ENCODE measurements at regions not wholly inside any gene's neighbourhood (a gene's known extent, or its start where the extent isn't known, plus 50 kb on each side); places are given as distances from the start of the nearest gene placed in this dataset.
A peak's percentile ranks its signal among the peaks of the same experiment; 100 is the strongest.

DNA sequence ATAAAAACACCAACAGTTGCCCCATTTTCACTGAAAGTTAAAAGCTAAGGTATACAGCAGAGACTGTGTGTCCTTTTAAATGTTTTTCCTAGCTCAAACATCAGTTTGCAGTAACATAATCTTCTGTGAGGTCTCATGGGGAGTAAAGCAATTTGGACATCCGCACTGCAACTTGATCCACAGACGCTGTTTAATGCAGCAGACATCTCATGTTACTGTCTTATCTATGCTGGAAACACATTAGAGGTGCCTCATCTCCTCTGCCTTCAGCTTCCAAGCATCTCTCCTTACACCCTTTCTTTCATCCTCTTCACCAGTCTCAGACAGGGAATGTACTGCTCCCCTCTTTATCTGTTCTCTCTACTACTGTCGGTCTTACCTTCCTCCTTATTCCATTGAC lies 53.7 kb upstream of the ATP11B start:
- peak overlapping the region; percentile 78 to 87 for H3K27ac ChIP-seq (ENCODE audit: low read depth in 2 of 2, low read length in 2 of 2)
- H3K9ac ChIP-seq (ENCODE audit: low read depth in 1 of 2, low read length in 2 of 2): peak overlapping the region in 1 of 2 donors; percentile 28
- H3K27me3 ChIP-seq (ENCODE audit: control insufficient read depth in 2 of 2, insufficient read depth in 2 of 2, low read length in 2 of 2): no peaks in the 10 kb centered on the region
- H3K4me1 ChIP-seq (ENCODE audit: control insufficient read depth in 2 of 2, insufficient read depth in 2 of 2, low read length in 2 of 2): peaks cover 8 to 17% of the 10 kb centered on the region in 2 donors
- no peaks in the 10 kb centered on the region for H3K36me3 ChIP-seq (ENCODE audit: control insufficient read depth in 2 of 2, insufficient read depth in 2 of 2, low read length in 2 of 2)
- no peaks in the 10 kb centered on the region for H3K9me3 ChIP-seq (ENCODE audit: control insufficient read depth in 2 of 2, low read length in 2 of 2)
- no peak overlapping the region for H3K4me3 ChIP-seq (ENCODE audit: low read length in 2 of 2)

- Histone ChIP-seq H3K9me3 (ENCODE audit: control insufficient read depth in 2 of 2, low read length in 2 of 2) (no peaks in the 10 kb centered on the region), H3K27me3 (ENCODE audit: control insufficient read depth in 2 of 2, insufficient read depth in 2 of 2, low read length in 2 of 2) (no peaks in the 10 kb centered on the region), H3K36me3 (ENCODE audit: control insufficient read depth in 2 of 2, insufficient read depth in 2 of 2, low read length in 2 of 2) (no peaks in the 10 kb centered on the region), H3K9ac (ENCODE audit: low read depth in 1 of 2, low read length in 2 of 2) (peak overlapping the region in 1 of 2 donors; percentile 27), H3K4me1 (ENCODE audit: control insufficient read depth in 2 of 2, insufficient read depth in 2 of 2, low read length in 2 of 2) (peaks cover 8 to 17% of the 10 kb centered on the region in 2 donors), H3K4me3 (ENCODE audit: low read length in 2 of 2) (no peak overlapping the region), H3K27ac (ENCODE audit: low read depth in 2 of 2, low read length in 2 of 2) (peak overlapping the region; percentile 17 to 66)
Measured at GRCh38 chr3:182740710-182741109, 52.6 kb upstream of the ATP11B start.

DNA sequence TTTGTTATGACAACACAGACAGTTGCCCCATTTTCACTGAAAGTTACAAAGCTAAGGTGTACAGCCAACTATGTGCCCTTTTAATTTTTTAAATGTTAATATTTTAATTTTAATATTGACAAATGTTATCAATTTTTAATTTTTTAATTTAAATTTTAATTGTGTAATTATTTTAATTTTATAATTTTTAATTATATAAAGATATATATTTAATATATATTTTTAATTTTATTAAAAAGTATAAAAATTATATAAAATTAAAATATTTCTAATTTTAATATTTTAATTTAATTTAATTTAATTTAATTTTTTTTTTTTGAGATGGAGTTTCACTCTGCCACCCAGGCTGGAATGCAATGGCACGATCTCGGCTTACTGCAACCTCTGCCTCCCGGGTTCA lies 52.1 kb upstream of the ATP11B start:
- Histone ChIP-seq H3K9ac (ENCODE audit: low read depth in 1 of 2, low read length in 2 of 2) (no peak overlapping the region), H3K4me3 (ENCODE audit: low read length in 2 of 2) (no peak overlapping the region), H3K27me3 (ENCODE audit: control insufficient read depth in 2 of 2, insufficient read depth in 2 of 2, low read length in 2 of 2) (no peaks in the 10 kb centered on the region), H3K9me3 (ENCODE audit: control insufficient read depth in 2 of 2, low read length in 2 of 2) (no peaks in the 10 kb centered on the region), H3K36me3 (ENCODE audit: control insufficient read depth in 2 of 2, insufficient read depth in 2 of 2, low read length in 2 of 2) (no peaks in the 10 kb centered on the region), H3K27ac (ENCODE audit: low read depth in 2 of 2, low read length in 2 of 2) (peak overlapping the region in 1 of 2 donors; percentile 66), H3K4me1 (ENCODE audit: control insufficient read depth in 2 of 2, insufficient read depth in 2 of 2, low read length in 2 of 2) (peaks cover 8 to 17% of the 10 kb centered on the region in 2 donors)
